ENCODE measurements at regions not wholly inside any gene's neighbourhood (a gene's known extent, or its start where the extent isn't known, plus 50 kb on each side); places are given as distances from the start of the nearest gene placed in this dataset.

- H3K9me3 ChIP-seq (ENCODE audit: control insufficient read depth, low read length) = no peaks in the 10 kb centered on the region
- no peak overlapping the region for H3K9ac ChIP-seq
- H3K4me2 ChIP-seq (ENCODE audit: low read length) = no peak overlapping the region
- no peaks in the 10 kb centered on the region for H3K4me1 ChIP-seq
- H3K36me3 ChIP-seq (ENCODE audit: control insufficient read depth, insufficient read depth, low read length) = no peaks in the 10 kb centered on the region
- no peak overlapping the region for H3K4me3 ChIP-seq (ENCODE audit: low read depth, low read length)
- no peak for TF ChIP-seq CTCF (IDR thresholded peaks at IDR 0.05)
- no peak overlapping the region for H2AFZ ChIP-seq
- no peak overlapping the region for H3K27ac ChIP-seq
- no peaks in the 10 kb centered on the region for H3K79me2 ChIP-seq
- no peaks in the 10 kb centered on the region for H3K27me3 ChIP-seq (ENCODE audit: control insufficient read depth, insufficient read depth, low read length)
Observed at GRCh38 chr20:12108846-12109245, 191.2 kb downstream of the BTBD3 start.

DNA sequence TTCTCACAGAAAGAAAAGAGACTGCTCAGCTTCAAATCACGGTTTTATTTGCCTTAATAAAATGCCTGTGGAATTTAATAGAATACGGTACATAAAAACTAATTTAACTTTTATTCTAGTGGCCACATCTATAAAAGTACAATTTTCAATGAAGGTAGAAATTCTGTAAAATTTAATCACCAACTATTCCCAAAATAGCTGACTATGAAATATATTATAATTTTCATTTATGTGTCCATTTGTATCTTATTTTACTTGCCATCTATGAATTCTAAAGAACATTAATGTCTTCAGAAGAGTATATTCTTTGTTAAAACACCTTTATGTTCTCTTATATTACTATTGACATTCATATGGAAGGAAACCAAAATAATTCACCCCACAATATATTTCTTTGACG is 192.6 kb downstream of the BTBD3 start:
- no peak overlapping the region for H3K4me3 ChIP-seq (ENCODE audit: low read depth, low read length)
- no peak overlapping the region for H3K9ac ChIP-seq
- H3K4me2 ChIP-seq (ENCODE audit: low read length) = no peak overlapping the region
- H3K9me3 ChIP-seq (ENCODE audit: control insufficient read depth, low read length) = no peaks in the 10 kb centered on the region
- H3K27me3 ChIP-seq (ENCODE audit: control insufficient read depth, insufficient read depth, low read length) = no peaks in the 10 kb centered on the region
- H3K36me3 ChIP-seq (ENCODE audit: control insufficient read depth, insufficient read depth, low read length) = no peaks in the 10 kb centered on the region
- no peak overlapping the region for H2AFZ ChIP-seq
- H3K27ac ChIP-seq = no peak overlapping the region
- no peaks in the 10 kb centered on the region for H3K79me2 ChIP-seq
- no peaks in the 10 kb centered on the region for H3K4me1 ChIP-seq
- no peak for TF ChIP-seq CTCF (IDR thresholded peaks at IDR 0.05)

DNA sequence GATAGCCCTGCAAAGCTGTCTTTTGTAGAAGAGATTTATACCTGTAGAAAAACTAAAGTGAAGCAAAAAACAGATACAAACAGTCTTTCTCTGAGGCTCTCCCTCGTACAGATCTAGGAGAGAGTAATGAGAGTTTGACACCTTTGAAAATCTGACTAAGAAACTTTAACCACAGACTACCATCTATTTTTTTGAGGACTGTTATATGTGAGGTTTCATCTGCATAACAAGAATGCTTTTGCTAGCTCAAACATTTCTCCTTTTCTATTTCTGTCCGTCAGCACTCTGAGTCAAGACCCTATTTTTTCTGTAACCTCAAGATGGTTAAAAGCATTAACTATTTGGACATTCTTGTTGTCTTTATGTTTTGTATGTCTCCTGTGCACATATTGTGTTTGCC is 193.0 kb downstream of the BTBD3 start:
- no peak overlapping the region for H3K9ac ChIP-seq
- no peak overlapping the region for H3K4me2 ChIP-seq (ENCODE audit: low read length)
- no peaks in the 10 kb centered on the region for H3K79me2 ChIP-seq
- H3K27me3 ChIP-seq (ENCODE audit: control insufficient read depth, insufficient read depth, low read length) = no peaks in the 10 kb centered on the region
- H3K36me3 ChIP-seq (ENCODE audit: control insufficient read depth, insufficient read depth, low read length) = no peaks in the 10 kb centered on the region
- H3K9me3 ChIP-seq (ENCODE audit: control insufficient read depth, low read length) = no peaks in the 10 kb centered on the region
- no peaks in the 10 kb centered on the region for H3K4me1 ChIP-seq
- no peak overlapping the region for H3K4me3 ChIP-seq (ENCODE audit: low read depth, low read length)
- no peak overlapping the region for H3K27ac ChIP-seq
- no peak overlapping the region for H2AFZ ChIP-seq
- no peak for TF ChIP-seq CTCF (IDR thresholded peaks at IDR 0.05)

GRCh38 chr20:12111431-12112088 is 193.9 kb downstream of the BTBD3 start:
- H3K4me2 ChIP-seq (ENCODE audit: low read length) = no peak overlapping the region
- no peaks in the 10 kb centered on the region for H3K9me3 ChIP-seq (ENCODE audit: control insufficient read depth, low read length)
- H3K36me3 ChIP-seq (ENCODE audit: control insufficient read depth, insufficient read depth, low read length) = no peaks in the 10 kb centered on the region
- H3K27ac ChIP-seq = no peak overlapping the region
- H2AFZ ChIP-seq = no peak overlapping the region
- H3K79me2 ChIP-seq = no peaks in the 10 kb centered on the region
- H3K4me3 ChIP-seq (ENCODE audit: low read depth, low read length) = no peak overlapping the region
- no peak for TF ChIP-seq CTCF (IDR thresholded peaks at IDR 0.05)
- no peak overlapping the region for H3K9ac ChIP-seq
- no peaks in the 10 kb centered on the region for H3K27me3 ChIP-seq (ENCODE audit: control insufficient read depth, insufficient read depth, low read length)
- H3K4me1 ChIP-seq = no peaks in the 10 kb centered on the region

GRCh38 chr20:12112089-12112474 is 194.4 kb downstream of the BTBD3 start:
- Histone ChIP-seq H3K4me1 (no peaks in the 10 kb centered on the region), H3K27ac (no peak overlapping the region), H3K9me3 (ENCODE audit: control insufficient read depth, low read length) (no peaks in the 10 kb centered on the region), H3K79me2 (no peaks in the 10 kb centered on the region), H3K9ac (no peak overlapping the region), H3K4me2 (ENCODE audit: low read length) (no peak overlapping the region), H2AFZ (no peak overlapping the region), H3K36me3 (ENCODE audit: control insufficient read depth, insufficient read depth, low read length) (no peaks in the 10 kb centered on the region), H3K27me3 (ENCODE audit: control insufficient read depth, insufficient read depth, low read length) (no peaks in the 10 kb centered on the region), H3K4me3 (ENCODE audit: low read depth, low read length) (no peak overlapping the region)
- no peak for TF ChIP-seq CTCF (IDR thresholded peaks at IDR 0.05)
